Left lobe of liver (tissue), 2 donors: ENCODE measurements at regions not wholly inside any gene's neighbourhood (a gene's known extent, or its start where the extent isn't known, plus 50 kb on each side); places are given as distances from the start of the nearest gene placed in this dataset.
"Not testable (repeated sequence)": the region's sequence is repeated elsewhere in the genome, so short reads cannot be mapped to it uniquely, and the experiment has no call there.

Source experiments
- ATAC-seq: fragments of 200-7000 bp; cut with Tn5 transposase; one replicate; pipeline ENCODE4 v1.9.1; 2020; ENCODE audit warnings: mild to moderate bottlenecking, moderate library complexity
- DNase-seq: peaks from one replicate; pipeline ENCODE4 v3.0.0-alpha.2; 2020; ENCODE audit warnings: low spot score
- donor health status: DM: no; HTN: no; CAD: no; lungs with moderate emphysema.
- donor health status: DM: no; HTN: yes; CAD: no.

- ATAC-seq, result not testable (repeated sequence)
These were observed 131.1 kb upstream of the LPP start for GRCh38 chr3:188022902-188023301.

GRCh38 chr3:188025555-188025954 is 128.4 kb upstream of the LPP start:
- DNase-seq (no peak), ATAC-seq (no peak)

More at GRCh38 chr3:188022902-188023301, 131.1 kb upstream of the LPP start:
- not testable (repeated sequence) for DNase-seq

- no peak for DNase-seq
- peak; percentile 64 for ATAC-seq
These were observed 127.6 kb upstream of the LPP start for GRCh38 chr3:188026191-188026968.

- DNase-seq, result no peak
- no peak for ATAC-seq
These were observed 122.8 kb upstream of the LPP start for GRCh38 chr3:188031121-188031520.

GRCh38 chr3:188034989-188035388 is 119.0 kb upstream of the LPP start:
- no peak for DNase-seq
- ATAC-seq, result no peak

- peak; percentile 85 for ATAC-seq
- peak; percentile 89 for DNase-seq
These were observed 117.4 kb upstream of the LPP start for GRCh38 chr3:188036375-188037194.

GRCh38 chr3:188037195-188037718 is 116.7 kb upstream of the LPP start:
- ATAC-seq, result peak; percentile 89
- DNase-seq, result peak; percentile 61

GRCh38 chr3:188037965-188038581 is 115.9 kb upstream of the LPP start:
- DNase-seq (no peak), ATAC-seq (no peak)

GRCh38 chr3:188041193-188041592 is 112.8 kb upstream of the LPP start:
- no peak for DNase-seq
- no peak for ATAC-seq

- ATAC-seq, result no peak
- no peak for DNase-seq
These were observed 112.1 kb upstream of the LPP start for GRCh38 chr3:188041895-188042294.

- DNase-seq (no peak), ATAC-seq (no peak)
These were observed 111.5 kb upstream of the LPP start for GRCh38 chr3:188042466-188042865.

GRCh38 chr3:188043891-188044290 is 110.1 kb upstream of the LPP start:
- DNase-seq (no peak), ATAC-seq (no peak)

- no peak for ATAC-seq
- DNase-seq, result no peak
These were observed 107.3 kb upstream of the LPP start for GRCh38 chr3:188046561-188047211.

GRCh38 chr3:188047536-188047935 is 106.4 kb upstream of the LPP start:
- DNase-seq, result no peak
- ATAC-seq, result no peak

GRCh38 chr3:188049606-188050530 is 104.1 kb upstream of the LPP start:
- ATAC-seq (no peak), DNase-seq (no peak)

GRCh38 chr3:188051801-188052168 is 102.2 kb upstream of the LPP start:
- no peak for ATAC-seq
- no peak for DNase-seq

- no peak for DNase-seq
- peak; percentile 70 for ATAC-seq
These were observed 101.6 kb upstream of the LPP start for GRCh38 chr3:188052169-188053035.

GRCh38 chr3:188053036-188053340 is 101.0 kb upstream of the LPP start:
- ATAC-seq (peak; percentile 65), DNase-seq (no peak)
